SK-N-SH (cell line): ENCODE measurements at regions not wholly inside any gene's neighbourhood (a gene's known extent, or its start where the extent isn't known, plus 50 kb on each side); places are given as distances from the start of the nearest gene placed in this dataset.

Experiments used
- CTCF ChIP-seq: fragments of 200-600 bp; sonication (generic); IDR thresholded peaks from 2 replicates; pipeline ENCODE4 v1.6.1; 2017; ENCODE audit warnings: antibody characterized with exemption, mild to moderate bottlenecking, moderate library complexity
- EZH2phosphoT487 ChIP-seq: fragments of 200-600 bp; sonication (generic); IDR thresholded peaks from 2 replicates; pipeline ENCODE4 v1.6.1; 2017; ENCODE audit warnings: low read depth, mixed run types, mild to moderate bottlenecking, antibody characterized with exemption, moderate library complexity, borderline replicate concordance
- GATA2 ChIP-seq: sonication (generic); formaldehyde crosslinking; IDR thresholded peaks from 2 replicates; pipeline ENCODE4 v1.5.0; 2020; ENCODE audit warnings: mild to moderate bottlenecking, missing genetic modification reagents
- MAX ChIP-seq: IDR thresholded peaks from 2 replicates; pipeline ENCODE4 v1.4.0; 2012; ENCODE audit warnings: low read depth
- NFIC ChIP-seq: IDR thresholded peaks from 2 replicates; pipeline ENCODE4 v1.4.0; 2012; ENCODE audit warnings: borderline replicate concordance
- POLR2AphosphoS5 ChIP-seq: IDR thresholded peaks from 2 replicates; pipeline ENCODE4 v1.6.1; 2012; ENCODE audit warnings: low read depth, low read length
- RCOR1 ChIP-seq: fragments of 150-350 bp; IDR thresholded peaks from 2 replicates; pipeline ENCODE4 v1.6.1; 2017; ENCODE audit warnings: antibody characterized with exemption, low read length
- REST ChIP-seq: IDR thresholded peaks from 2 replicates; pipeline ENCODE4 v1.6.1; 2012; ENCODE audit warnings: mild to moderate bottlenecking, low read depth, low read length, moderate library complexity
- SIN3A ChIP-seq: IDR thresholded peaks from 2 replicates; pipeline ENCODE4 v1.6.1; 2012; ENCODE audit warnings: low read depth, mild to moderate bottlenecking, low read length, moderate library complexity, borderline replicate concordance
- SMC3 ChIP-seq: IDR thresholded peaks from 2 replicates; pipeline ENCODE4 v1.6.1; 2012; ENCODE audit warnings: low read depth, low read length, improper control_type of control experiment
- TCF12 ChIP-seq: IDR thresholded peaks from 2 replicates; pipeline ENCODE4 v1.4.0; 2012
- TEAD4 ChIP-seq: IDR thresholded peaks from 2 replicates; pipeline ENCODE4 v1.4.0; 2012; ENCODE audit warnings: mild to moderate bottlenecking, borderline replicate concordance; ENCODE audit not compliant: insufficient read depth
- USF1 ChIP-seq: IDR thresholded peaks from 2 replicates; pipeline ENCODE4 v1.4.0; 2012; ENCODE audit warnings: low read depth, borderline replicate concordance
- USF2 ChIP-seq: fragments of 150-350 bp; IDR thresholded peaks from 2 replicates; pipeline ENCODE4 v1.6.1; 2017; ENCODE audit warnings: antibody characterized with exemption, low read length, low read depth, borderline replicate concordance

- TF ChIP-seq CTCF (no peak), NFIC (no peak), POLR2AphosphoS5 (no peak), USF1 (no peak), EZH2phosphoT487 (no peak), GATA2 (CRISPR knock-in tag) (no peak), RCOR1 (no peak), MAX (no peak), USF2 (no peak), SIN3A (no peak), TEAD4 (no peak), TCF12 (no peak), SMC3 (no peak), REST (no peak)
Measured at GRCh38 chr20:56934888-56935287, 305.8 kb downstream of the TFAP2C start.
